HG02970 (cell line): ENCODE measurements at regions not wholly inside any gene's neighbourhood (a gene's known extent, or its start where the extent isn't known, plus 50 kb on each side); places are given as distances from the start of the nearest gene placed in this dataset.

ENCODE experiments used
- ATAC-seq: cut with Tn5 transposase; IDR thresholded peaks from one replicate; pipeline ENCODE4 v1.9.1; 2021; ENCODE audit warnings: mild to moderate bottlenecking, moderate library complexity, moderate number of reproducible peaks; ENCODE audit not compliant: unreplicated experiment, low FRiP score

- ATAC-seq, result no peak
Measured at GRCh38 chr15:98178861-98179260, 218.4 kb downstream of the ARRDC4 start.

- ATAC-seq, result no peak
Measured at GRCh38 chr15:98187549-98187948, 227.0 kb downstream of the ARRDC4 start.

- no peak for ATAC-seq
Measured at GRCh38 chr15:98190914-98191313, 230.4 kb downstream of the ARRDC4 start.

GRCh38 chr15:98195796-98196195, 235.3 kb downstream of the ARRDC4 start:
- ATAC-seq, result no peak

- no peak for ATAC-seq
Measured at GRCh38 chr15:98196371-98196770, 235.9 kb downstream of the ARRDC4 start.

GRCh38 chr15:98202256-98202655, 241.8 kb downstream of the ARRDC4 start:
- no peak for ATAC-seq

- ATAC-seq, result no peak
Measured at GRCh38 chr15:98203872-98204660, 243.6 kb downstream of the ARRDC4 start.

- no peak for ATAC-seq
Measured at GRCh38 chr15:98207928-98208327, 247.4 kb downstream of the ARRDC4 start.

GRCh38 chr15:98213346-98213979, 253.0 kb downstream of the ARRDC4 start:
- no peak for ATAC-seq

GRCh38 chr15:98216166-98216565, 255.7 kb downstream of the ARRDC4 start:
- ATAC-seq, result no peak

GRCh38 chr15:98217356-98217755, 256.9 kb downstream of the ARRDC4 start:
- no peak for ATAC-seq

GRCh38 chr15:98221144-98221543, 260.6 kb downstream of the ARRDC4 start:
- ATAC-seq, result no peak

- no peak for ATAC-seq
Measured at GRCh38 chr15:98221577-98221976, 261.1 kb downstream of the ARRDC4 start.

GRCh38 chr15:98226149-98226548, 265.6 kb downstream of the ARRDC4 start:
- ATAC-seq, result no peak

GRCh38 chr15:98226578-98226977, 266.1 kb downstream of the ARRDC4 start:
- ATAC-seq, result no peak

- ATAC-seq, result no peak
Measured at GRCh38 chr15:98228846-98229245, 268.3 kb downstream of the ARRDC4 start.

GRCh38 chr15:98230975-98231374, 270.5 kb downstream of the ARRDC4 start:
- no peak for ATAC-seq

GRCh38 chr15:98231696-98232440, 271.4 kb downstream of the ARRDC4 start:
- ATAC-seq, result no peak

- no peak for ATAC-seq
Measured at GRCh38 chr15:98232761-98233160, 272.3 kb downstream of the ARRDC4 start.

GRCh38 chr15:98233873-98234272, 273.4 kb downstream of the ARRDC4 start:
- ATAC-seq, result no peak

- no peak for ATAC-seq
Measured at GRCh38 chr15:98240303-98240702, 279.8 kb downstream of the ARRDC4 start.
